BJ (cell line): ENCODE measurements at regions not wholly inside any gene's neighbourhood (a gene's known extent, or its start where the extent isn't known, plus 50 kb on each side); places are given as distances from the start of the nearest gene placed in this dataset.

Experiments used
- CTCF ChIA-PET: fragments of 350-600 bp; formaldehyde crosslinking; extraction: SDS; loops from one replicate; lab custom pipeline; 2021; ENCODE audit warnings: antibody characterized with exemption, inconsistent platforms; lab: Yijun Ruan, JAX
- POLR2A ChIA-PET: fragments of 300-600 bp; sonication (Branson Sonifier 250); formaldehyde crosslinking; extraction: SDS; loops from one replicate; lab custom pipeline; 2021; ENCODE audit warnings: antibody characterized with exemption; lab: Charles Lee
- DNase-seq: peaks from one replicate; pipeline ENCODE4 v3.0.0-alpha.2; 2011; ENCODE audit warnings: low read depth
- H3K27me3 ChIP-seq: 2 replicates; pipeline ENCODE4 v1.6.0; 2011; ENCODE audit warnings: low read length; ENCODE audit not compliant: control insufficient read depth, insufficient read depth
- H3K36me3 ChIP-seq: 2 replicates; pipeline ENCODE4 v1.5.1; 2011; ENCODE audit warnings: low read length; ENCODE audit not compliant: control insufficient read depth, insufficient read depth
- H3K4me3 ChIP-seq: 2 replicates; pipeline ENCODE4 v1.5.1; 2011; ENCODE audit warnings: low read depth, mild to moderate bottlenecking, control low read depth, low read length
- CTCF ChIP-seq: IDR thresholded peaks from 2 replicates; pipeline ENCODE4 v1.5.1; 2011; ENCODE audit warnings: low read depth, mild to moderate bottlenecking, control low read depth, inconsistent platforms, low read length, moderate library complexity; ENCODE audit not compliant: insufficient read depth

GRCh38 chr18:39491408-39491807, 1925.8 kb upstream of the CELF4 start:
- CTCF ChIA-PET = no interaction called here
- POLR2A ChIA-PET = no interaction called here
- no peaks in the 10 kb centered on the region for H3K36me3 ChIP-seq
- no peak for DNase-seq
- no peak for TF ChIP-seq CTCF
- no peak overlapping the region for H3K4me3 ChIP-seq
- H3K27me3 ChIP-seq = no peaks in the 10 kb centered on the region

- no peaks in the 10 kb centered on the region for H3K36me3 ChIP-seq
- H3K27me3 ChIP-seq = no peaks in the 10 kb centered on the region
- POLR2A ChIA-PET = no interaction called here
- H3K4me3 ChIP-seq = no peak overlapping the region
- CTCF ChIA-PET = no interaction called here
- no peak for DNase-seq
- no peak for TF ChIP-seq CTCF
Observed at GRCh38 chr18:39489431-39489830, 1923.8 kb upstream of the CELF4 start.

- TF ChIP-seq CTCF = no peak
- no peak for DNase-seq
- ChIA-PET POLR2A (no interaction called here), CTCF (no interaction called here)
- H3K27me3 ChIP-seq = no peaks in the 10 kb centered on the region
- H3K4me3 ChIP-seq = no peak overlapping the region
- no peaks in the 10 kb centered on the region for H3K36me3 ChIP-seq
Observed at GRCh38 chr18:39487932-39488331, 1922.3 kb upstream of the CELF4 start.

GRCh38 chr18:39486268-39486667, 1920.7 kb upstream of the CELF4 start:
- ChIA-PET POLR2A (no interaction called here), CTCF (no interaction called here)
- no peaks in the 10 kb centered on the region for H3K36me3 ChIP-seq
- no peak for DNase-seq
- 0 out of 2 replicates have a peak, but pooled peaks have one; percentile 8 for TF ChIP-seq CTCF
- no peak overlapping the region for H3K4me3 ChIP-seq
- H3K27me3 ChIP-seq = no peaks in the 10 kb centered on the region

GRCh38 chr18:39485696-39486095, 1920.1 kb upstream of the CELF4 start:
- no peak for TF ChIP-seq CTCF
- no peaks in the 10 kb centered on the region for H3K36me3 ChIP-seq
- H3K27me3 ChIP-seq = no peaks in the 10 kb centered on the region
- no peak for DNase-seq
- CTCF ChIA-PET = no interaction called here
- no peak overlapping the region for H3K4me3 ChIP-seq
- POLR2A ChIA-PET = no interaction called here
